Fibroblast of lung (primary cell): ENCODE measurements at regions not wholly inside any gene's neighbourhood (a gene's known extent, or its start where the extent isn't known, plus 50 kb on each side); places are given as distances from the start of the nearest gene placed in this dataset.

Source experiments
- CTCF ChIP-seq, 2 donors: IDR thresholded peaks in 1 of 2; conservative IDR thresholded peaks in 1 of 2; 1 replicate in 1 of 2; 2 replicates in 1 of 2; pipeline ENCODE4 v1.5.1; 2011 to 2012; ENCODE audit warnings: low read length in 2 of 2, control low read depth in 1 of 2, inconsistent platforms in 1 of 2, low read depth in 1 of 2, mild to moderate bottlenecking in 1 of 2
- EZH2 ChIP-seq: IDR thresholded peaks from 2 replicates; pipeline ENCODE4 v1.5.1; 2012; ENCODE audit warnings: low read length, control low read depth, mild to moderate bottlenecking; ENCODE audit errors: missing control alignments

- TF ChIP-seq EZH2 (no peak), CTCF (conservative IDR thresholded peaks at IDR 0.05 in 1 of 2, IDR thresholded peaks at IDR 0.05 in 1 of 2; ENCODE audit: low read depth in 1 of 2, low read length in 2 of 2) (no peak)
Observed at GRCh38 chr10:120981601-120982391, 130.6 kb downstream of the WDR11 start.
